Stimulated activated naive CD8-positive, alpha-beta T cell treated with anti-CD3 and anti-CD28 coated beads, Interleukin-15, amount 100 ng/mL, for 72 hours (primary cell): ENCODE measurements at regions not wholly inside any gene's neighbourhood (a gene's known extent, or its start where the extent isn't known, plus 50 kb on each side); places are given as distances from the start of the nearest gene placed in this dataset.
A peak's percentile ranks its signal among the peaks of the same experiment; 100 is the strongest.
"Not testable (repeated sequence)": the region's sequence is repeated elsewhere in the genome, so short reads cannot be mapped to it uniquely, and the experiment has no call there.

Experiments
- ATAC-seq: fragments of 150-1000 bp; cut with Tn5 transposase; 2 replicates; pipeline ENCODE4 v1.10.0; 2021; ENCODE audit warnings: mild to moderate bottlenecking, moderate library complexity
- DNase-seq, 2 donors: peaks; one replicate each; pipeline ENCODE4 v3.0.0; 2021 to 2022
- H3K27ac Mint-ChIP-seq, 2 donors: one replicate each; pipeline ENCODE4 v1.8.0; 2022; ENCODE audit warnings: mild to moderate bottlenecking in 2 of 2, mixed read lengths in 2 of 2, moderate library complexity in 2 of 2
- H3K27me3 Mint-ChIP-seq: one replicate; pipeline ENCODE4 v1.8.0; 2022; ENCODE audit warnings: mixed read lengths
- H3K4me1 Mint-ChIP-seq: one replicate; pipeline ENCODE4 v1.8.0; 2022; ENCODE audit warnings: mild to moderate bottlenecking, mixed read lengths
- H3K4me3 Mint-ChIP-seq, 2 donors: one replicate each; pipeline ENCODE4 v1.8.0; 2022; ENCODE audit warnings: mild to moderate bottlenecking in 2 of 2, mixed read lengths in 2 of 2, moderate library complexity in 1 of 2
- H3K9me3 Mint-ChIP-seq, 2 donors: one replicate each; pipeline ENCODE4 v1.8.0; 2022; ENCODE audit warnings: mixed read lengths in 2 of 2

DNA sequence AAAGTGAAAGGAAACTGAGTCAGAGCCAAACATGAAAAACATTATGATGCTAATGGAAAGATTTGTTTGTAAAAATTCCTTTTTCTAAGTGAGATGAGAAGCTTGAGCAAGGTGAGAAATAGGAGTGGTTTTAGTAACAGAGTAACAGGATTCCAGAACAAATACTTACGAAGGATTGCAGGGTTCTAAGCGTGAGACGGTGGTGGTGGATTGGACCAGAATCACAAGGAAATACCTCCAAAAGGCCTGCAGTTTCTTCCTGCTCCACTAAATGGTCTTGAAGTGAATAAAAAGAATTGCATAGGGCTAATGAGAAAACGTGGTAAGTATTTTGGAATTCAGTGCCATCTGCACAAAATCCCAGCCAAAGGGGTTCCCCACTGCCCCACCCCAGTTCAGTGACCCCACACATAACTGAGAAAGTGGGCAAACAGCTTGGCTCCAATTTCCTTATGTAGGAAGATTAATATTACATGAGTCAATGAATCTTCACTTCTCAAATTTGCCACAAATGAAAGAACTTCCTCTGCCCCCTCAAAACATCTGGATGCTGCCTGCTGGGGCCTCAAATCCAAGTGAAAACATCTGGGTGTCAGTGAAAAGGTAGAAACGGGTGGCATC is 283.8 kb upstream of the NR2F2 start:
- Mint-ChIP-seq H3K4me3 (no peak overlapping the region), H3K4me1 (no peaks in the 10 kb centered on the region), H3K27ac (no peak overlapping the region), H3K27me3 (peaks cover 58% of the 10 kb centered on the region), H3K9me3 (no peaks in the 10 kb centered on the region)
- DNase-seq (no peak), ATAC-seq (no peak)

DNA sequence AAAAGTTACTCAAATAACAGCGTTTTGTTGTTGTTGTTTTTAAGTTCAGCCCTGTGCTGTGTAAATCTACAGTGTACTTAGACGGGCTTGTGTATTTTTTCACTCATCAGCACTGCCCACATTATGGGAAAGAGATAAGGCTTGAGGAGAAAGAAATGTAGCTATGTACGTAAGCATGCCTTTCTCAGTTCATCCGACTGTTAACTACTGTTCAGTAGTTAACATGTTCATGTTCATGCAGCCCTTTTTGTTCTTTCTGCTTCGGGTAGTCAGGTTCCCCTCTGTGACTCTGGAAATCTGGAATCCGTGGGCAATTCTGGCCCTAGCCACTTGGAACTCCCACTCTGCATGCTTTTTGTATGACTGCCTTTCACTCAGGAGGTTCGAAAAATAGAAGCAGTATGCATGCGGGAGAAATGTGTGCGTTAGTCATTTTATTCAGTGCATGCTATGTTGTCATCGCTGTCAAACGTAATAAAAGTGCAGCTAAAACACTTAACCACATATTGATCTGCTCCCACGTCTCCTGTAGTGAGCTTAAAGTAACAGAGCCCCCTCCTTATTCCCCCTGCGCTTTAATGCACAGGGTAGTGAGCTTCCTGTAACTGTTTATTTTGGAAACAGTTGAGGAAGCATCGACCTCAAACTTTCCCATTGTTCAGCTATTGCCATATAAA is 283.1 kb upstream of the NR2F2 start:
- peaks cover 51% of the 10 kb centered on the region for H3K27me3 Mint-ChIP-seq
- no peak overlapping the region for H3K4me3 Mint-ChIP-seq
- H3K27ac Mint-ChIP-seq, result no peak overlapping the region
- DNase-seq (no peak), ATAC-seq (no peak)
- H3K9me3 Mint-ChIP-seq, result no peaks in the 10 kb centered on the region
- no peaks in the 10 kb centered on the region for H3K4me1 Mint-ChIP-seq

DNA sequence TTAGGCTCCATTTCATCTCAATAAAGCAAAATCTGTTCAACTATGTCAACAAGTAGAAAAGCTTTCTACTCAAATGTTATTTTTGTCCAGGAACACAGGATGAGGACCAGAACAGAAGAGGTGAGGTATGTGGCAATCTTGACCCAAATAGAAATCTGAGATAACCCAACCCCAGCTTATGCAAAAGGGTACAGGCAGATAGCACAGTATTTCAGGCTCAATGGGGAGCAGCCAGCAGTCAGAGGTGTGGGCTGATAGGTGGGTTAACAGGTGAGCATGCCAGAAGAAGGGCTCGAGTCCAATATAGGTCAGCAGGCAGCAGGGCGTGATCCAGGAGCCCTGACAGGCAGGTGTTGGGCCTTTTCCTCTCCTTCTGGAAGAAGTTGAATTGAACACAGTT is 281.2 kb upstream of the NR2F2 start:
- DNase-seq, result no peak
- no peaks in the 10 kb centered on the region for H3K4me1 Mint-ChIP-seq
- H3K27me3 Mint-ChIP-seq, result peaks cover 51% of the 10 kb centered on the region
- no peak overlapping the region for H3K27ac Mint-ChIP-seq
- H3K4me3 Mint-ChIP-seq, result no peak overlapping the region
- no peak for ATAC-seq
- H3K9me3 Mint-ChIP-seq, result no peaks in the 10 kb centered on the region

DNA sequence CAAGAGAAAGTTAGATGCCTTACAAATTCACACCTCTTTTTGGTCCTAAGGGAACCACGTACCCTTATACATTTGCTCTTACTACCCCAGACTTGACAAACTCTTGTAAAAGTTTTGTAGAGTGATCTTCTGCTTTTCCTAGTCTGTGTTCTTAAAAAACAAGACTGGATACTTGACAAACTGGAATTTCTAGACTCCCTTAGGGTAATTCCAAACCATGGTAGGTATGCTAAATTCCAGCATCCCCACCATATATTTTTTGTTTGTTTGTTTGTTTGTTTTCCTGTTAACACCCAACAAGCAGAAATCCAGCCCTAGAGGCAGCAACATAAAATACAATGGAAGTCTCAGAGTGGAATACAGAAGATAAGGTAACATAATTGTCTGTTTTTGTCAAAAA is 280.7 kb upstream of the NR2F2 start:
- H3K27ac Mint-ChIP-seq, result no peak overlapping the region
- no peaks in the 10 kb centered on the region for H3K9me3 Mint-ChIP-seq
- H3K4me1 Mint-ChIP-seq, result no peaks in the 10 kb centered on the region
- no peak for ATAC-seq
- no peak for DNase-seq
- H3K27me3 Mint-ChIP-seq, result peaks cover 53% of the 10 kb centered on the region
- no peak overlapping the region for H3K4me3 Mint-ChIP-seq

DNA sequence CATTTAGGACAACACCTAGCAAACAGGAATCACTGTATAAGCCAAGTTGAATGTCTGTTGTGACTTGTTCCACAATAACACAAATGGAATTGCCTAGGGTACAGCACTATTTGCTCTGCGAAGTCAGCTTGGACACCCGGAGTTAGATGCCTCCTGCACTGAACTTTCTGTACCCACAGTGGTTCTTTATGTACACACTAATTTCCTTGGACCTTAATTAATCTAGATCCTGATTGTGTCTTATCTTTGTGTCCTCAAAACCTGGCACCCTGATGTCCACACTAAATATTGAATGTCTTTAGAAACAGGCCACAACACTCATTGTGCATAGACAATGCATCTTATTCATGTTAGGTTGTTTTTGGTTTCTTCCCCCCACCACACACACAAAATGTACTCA is 278.9 kb upstream of the NR2F2 start:
- Mint-ChIP-seq H3K4me3 (no peak overlapping the region), H3K27me3 (peaks cover 59% of the 10 kb centered on the region), H3K9me3 (no peaks in the 10 kb centered on the region), H3K4me1 (no peaks in the 10 kb centered on the region), H3K27ac (no peak overlapping the region)
- ATAC-seq (no peak), DNase-seq (no peak)

DNA sequence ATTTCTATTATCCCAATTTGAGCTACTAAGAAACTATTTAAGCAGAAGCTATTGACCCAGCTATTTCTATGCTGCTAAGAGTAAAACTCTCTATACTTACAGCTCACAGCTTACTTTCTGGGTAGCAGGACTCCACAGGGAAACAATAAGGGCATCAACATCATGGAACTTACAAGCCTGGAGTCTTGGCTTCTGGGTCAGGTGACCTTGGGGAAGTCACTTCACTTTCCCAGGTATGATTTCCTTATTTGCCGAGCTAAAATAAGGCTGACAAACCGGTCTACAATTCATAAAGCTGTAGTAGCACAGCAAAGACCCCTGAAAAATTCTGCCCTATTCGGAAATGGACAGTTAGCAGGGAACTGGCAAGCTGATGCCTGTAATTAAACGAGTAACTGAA is 278.3 kb upstream of the NR2F2 start:
- Mint-ChIP-seq H3K27ac (no peak overlapping the region), H3K9me3 (no peaks in the 10 kb centered on the region), H3K4me1 (no peaks in the 10 kb centered on the region), H3K4me3 (no peak overlapping the region), H3K27me3 (peaks cover 58% of the 10 kb centered on the region)
- DNase-seq, result no peak
- ATAC-seq, result no peak

DNA sequence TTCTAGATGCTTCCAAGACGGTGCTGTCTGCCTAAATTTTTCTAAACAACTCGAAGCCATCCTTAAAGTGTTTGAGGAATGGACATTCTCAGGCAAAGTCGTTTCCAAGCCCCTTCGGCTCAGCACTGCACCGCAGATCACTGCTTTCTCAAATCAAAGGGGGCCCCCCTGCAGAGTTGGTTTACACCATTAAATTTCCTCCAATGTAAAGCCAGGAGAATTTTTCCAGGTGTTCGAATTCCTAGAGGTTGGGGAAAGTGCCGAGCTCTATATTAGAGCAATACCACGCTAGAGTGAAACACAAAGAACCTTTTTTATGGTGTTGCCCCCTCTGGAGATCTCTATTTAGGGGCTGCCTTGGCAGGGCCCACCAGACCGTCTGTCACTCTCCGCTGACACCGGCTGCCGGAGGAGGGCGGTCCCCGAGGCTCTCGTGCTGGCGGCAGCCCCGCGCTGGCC is 277.9 kb upstream of the NR2F2 start:
- Mint-ChIP-seq H3K4me3 (peak overlapping the region in 1 of 2 donors; percentile 21), H3K9me3 (no peaks in the 10 kb centered on the region), H3K27me3 (peaks cover 59% of the 10 kb centered on the region), H3K27ac (no peak overlapping the region), H3K4me1 (no peaks in the 10 kb centered on the region)
- no peak for ATAC-seq
- DNase-seq, result no peak

DNA sequence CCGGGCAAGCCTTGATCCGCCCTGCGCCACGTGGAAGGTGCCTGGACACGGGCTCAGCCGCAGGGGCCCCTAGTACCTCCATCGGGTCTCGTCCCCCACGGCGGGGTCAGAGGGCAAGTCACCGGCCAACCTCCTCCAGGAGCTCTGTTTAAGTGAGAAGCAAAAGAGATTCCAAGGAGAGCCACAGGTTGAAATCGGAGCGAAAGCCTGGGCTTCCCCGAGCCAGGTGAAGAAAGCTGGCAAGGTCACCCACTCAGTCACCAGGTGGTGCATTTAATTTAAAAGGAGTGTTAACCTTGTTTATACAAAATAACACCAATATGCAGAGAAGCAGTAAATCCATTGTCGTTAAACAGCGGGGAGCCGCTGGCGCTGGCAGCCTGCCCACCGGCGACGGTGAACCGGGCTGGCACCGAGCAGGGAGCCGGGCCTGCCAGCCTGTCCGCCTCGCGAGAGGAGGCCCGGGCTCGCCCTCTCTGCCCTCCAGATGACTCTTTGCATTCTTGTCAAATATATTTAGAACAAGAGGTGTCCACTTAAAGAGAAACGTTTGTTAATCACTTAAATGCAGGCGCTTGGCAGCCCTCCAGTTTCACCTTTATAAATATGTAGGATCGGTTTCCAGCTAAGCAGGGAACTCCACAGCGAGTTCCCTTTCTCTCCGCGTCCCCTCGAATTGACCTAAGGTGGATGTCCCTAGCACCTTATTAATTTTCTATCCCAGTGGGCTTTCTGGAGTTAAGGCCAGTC is 277.3 kb upstream of the NR2F2 start:
- no peaks in the 10 kb centered on the region for H3K9me3 Mint-ChIP-seq
- peak overlapping the region; percentile 29 to 44 for H3K4me3 Mint-ChIP-seq
- ATAC-seq, result no peak
- DNase-seq, result no peak
- peaks cover 64% of the 10 kb centered on the region for H3K27me3 Mint-ChIP-seq
- H3K4me1 Mint-ChIP-seq, result peaks cover 2% of the 10 kb centered on the region
- H3K27ac Mint-ChIP-seq, result no peak overlapping the region

DNA sequence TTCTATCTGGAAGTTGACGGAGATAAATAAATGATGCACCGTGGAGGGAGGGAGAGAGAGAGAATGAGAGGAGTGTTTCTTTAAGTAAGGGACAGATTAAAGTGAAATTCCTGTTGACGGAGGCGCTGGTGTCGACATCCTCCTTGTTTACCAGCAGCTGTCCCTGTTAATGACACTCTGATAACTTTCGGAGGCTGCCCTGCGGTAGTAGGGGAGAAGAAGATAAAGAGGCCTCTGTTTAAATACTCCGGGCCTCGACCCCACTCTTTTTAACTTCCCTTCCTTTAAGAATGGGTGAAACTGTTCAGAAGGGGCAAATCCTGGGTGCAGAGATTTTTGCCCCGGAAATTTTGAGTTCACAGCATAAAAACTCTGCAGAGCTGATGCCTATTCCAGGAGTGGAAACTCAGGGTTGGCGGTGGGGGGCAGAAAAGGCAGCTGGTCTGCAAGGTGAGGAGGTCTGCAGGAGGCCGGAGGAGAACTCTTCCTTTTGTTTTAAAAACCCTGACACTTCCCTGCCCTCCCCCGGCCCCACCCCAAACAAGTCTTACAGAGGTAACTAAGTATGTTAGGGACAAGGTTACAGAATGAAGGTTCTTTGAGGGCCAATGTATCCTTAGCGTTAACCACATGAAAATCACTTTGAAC is 276.6 kb upstream of the NR2F2 start:
- H3K4me1 Mint-ChIP-seq, result peaks cover 6% of the 10 kb centered on the region
- DNase-seq (no peak), ATAC-seq (no peak)
- H3K4me3 Mint-ChIP-seq, result no peak overlapping the region
- H3K27me3 Mint-ChIP-seq, result peaks cover 64% of the 10 kb centered on the region
- no peaks in the 10 kb centered on the region for H3K9me3 Mint-ChIP-seq
- H3K27ac Mint-ChIP-seq, result no peak overlapping the region

DNA sequence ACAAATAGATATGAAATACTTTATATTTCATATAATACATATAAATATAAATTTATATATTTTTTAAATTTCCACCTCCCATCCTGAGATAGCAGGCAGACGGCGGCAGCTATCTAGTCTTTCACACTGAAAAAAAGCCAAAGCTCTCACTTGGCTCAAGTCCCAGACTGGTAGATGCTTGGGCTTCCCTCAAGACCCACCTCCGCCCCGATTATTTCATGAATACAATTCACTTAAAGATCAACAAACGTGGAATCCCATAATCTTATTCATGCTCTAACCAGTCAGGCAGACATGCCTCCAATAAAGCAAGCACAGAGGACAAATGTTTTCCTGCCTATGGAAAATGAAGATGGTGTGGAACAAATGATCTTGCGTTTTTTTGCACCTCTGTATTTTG is 275.9 kb upstream of the NR2F2 start:
- Mint-ChIP-seq H3K27me3 (peaks cover 64% of the 10 kb centered on the region), H3K4me3 (no peak overlapping the region), H3K9me3 (peaks cover 0 to under 1% of the 10 kb centered on the region in 2 donors), H3K27ac (no peak overlapping the region), H3K4me1 (peaks cover 6% of the 10 kb centered on the region)
- ATAC-seq (no peak), DNase-seq (no peak)

DNA sequence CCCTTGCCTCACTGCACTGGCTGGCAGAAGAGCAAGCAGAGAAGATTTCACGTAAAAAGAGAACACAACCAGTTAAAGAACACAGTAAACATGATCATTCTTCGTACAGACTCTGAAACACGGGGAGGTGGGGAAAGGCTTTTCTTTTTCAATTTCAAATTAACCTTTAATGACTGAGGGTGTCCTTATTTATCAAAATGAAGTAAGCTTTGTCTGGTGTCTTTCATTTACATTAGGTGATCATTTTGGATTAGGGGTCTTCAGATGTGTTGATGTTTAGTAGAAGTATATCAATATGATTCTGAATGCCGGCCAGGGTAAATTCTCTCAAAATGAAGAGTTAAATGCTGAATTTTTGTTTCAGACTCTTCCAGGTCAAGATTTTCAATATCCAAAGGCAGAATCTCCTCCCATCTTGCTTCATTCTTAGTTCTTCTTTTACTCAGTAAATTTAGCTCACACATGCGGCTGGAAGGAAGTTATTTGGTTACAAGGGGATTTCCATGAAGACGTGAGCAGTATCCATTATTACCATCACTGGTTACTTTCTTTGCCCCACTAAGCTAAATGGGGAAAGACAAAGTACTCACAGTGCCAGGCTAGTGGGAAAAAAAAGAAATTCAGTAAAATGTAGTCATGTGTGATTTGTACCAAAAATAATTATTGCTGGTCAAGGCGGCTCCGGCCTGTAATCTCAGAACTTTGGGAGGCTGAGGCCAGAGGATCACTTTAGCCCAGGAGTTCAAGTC is 272.2 kb upstream of the NR2F2 start:
- H3K27ac Mint-ChIP-seq, result no peak overlapping the region
- H3K9me3 Mint-ChIP-seq, result peaks cover 0 to 14% of the 10 kb centered on the region in 2 donors
- no peak overlapping the region for H3K4me3 Mint-ChIP-seq
- H3K27me3 Mint-ChIP-seq, result peaks cover 67% of the 10 kb centered on the region
- ATAC-seq (peak; percentile 64), DNase-seq (no peak)
- peaks cover 6% of the 10 kb centered on the region for H3K4me1 Mint-ChIP-seq

DNA sequence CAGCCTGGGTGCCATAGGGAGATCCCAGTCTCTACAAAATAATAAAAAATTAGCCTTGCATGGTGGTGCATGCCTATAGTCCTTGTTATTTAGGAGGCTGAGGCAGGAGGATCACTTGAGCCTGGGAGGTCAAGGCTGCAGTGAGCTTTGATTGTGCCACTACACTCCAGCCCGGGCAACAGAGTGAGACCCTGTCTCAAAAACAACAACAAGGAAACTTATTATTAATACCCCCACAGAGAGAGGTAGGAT is 271.7 kb upstream of the NR2F2 start:
- peaks cover 62% of the 10 kb centered on the region for H3K27me3 Mint-ChIP-seq
- H3K4me1 Mint-ChIP-seq, H3K4me3 Mint-ChIP-seq, H3K27ac Mint-ChIP-seq, ATAC-seq, DNase-seq: not testable (repeated sequence)
- peaks cover 0 to 14% of the 10 kb centered on the region in 2 donors for H3K9me3 Mint-ChIP-seq

DNA sequence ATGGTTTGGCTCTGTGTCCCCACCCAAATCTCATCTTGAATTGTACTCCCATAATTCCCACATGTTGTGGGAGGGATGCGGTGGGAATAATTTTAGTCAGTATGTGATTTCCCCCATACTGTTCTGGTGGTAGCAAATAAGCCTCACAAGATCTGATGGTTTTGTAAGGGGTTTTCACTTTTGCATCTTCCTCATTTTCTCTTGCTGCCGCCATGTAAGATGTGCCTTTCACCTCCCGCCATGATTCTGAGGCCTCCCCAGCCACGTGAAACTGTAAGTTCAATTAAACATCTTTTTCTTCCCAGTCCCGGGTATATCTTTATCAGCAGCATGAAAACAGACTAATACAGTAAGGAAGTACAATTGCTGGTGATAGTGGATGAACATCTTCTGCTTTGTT is 269.9 kb upstream of the NR2F2 start:
- not testable (repeated sequence) for ATAC-seq, DNase-seq, H3K4me3 Mint-ChIP-seq, H3K4me1 Mint-ChIP-seq, H3K27ac Mint-ChIP-seq
- H3K9me3 Mint-ChIP-seq, result peaks cover 0 to 14% of the 10 kb centered on the region in 2 donors
- peaks cover 48% of the 10 kb centered on the region for H3K27me3 Mint-ChIP-seq

DNA sequence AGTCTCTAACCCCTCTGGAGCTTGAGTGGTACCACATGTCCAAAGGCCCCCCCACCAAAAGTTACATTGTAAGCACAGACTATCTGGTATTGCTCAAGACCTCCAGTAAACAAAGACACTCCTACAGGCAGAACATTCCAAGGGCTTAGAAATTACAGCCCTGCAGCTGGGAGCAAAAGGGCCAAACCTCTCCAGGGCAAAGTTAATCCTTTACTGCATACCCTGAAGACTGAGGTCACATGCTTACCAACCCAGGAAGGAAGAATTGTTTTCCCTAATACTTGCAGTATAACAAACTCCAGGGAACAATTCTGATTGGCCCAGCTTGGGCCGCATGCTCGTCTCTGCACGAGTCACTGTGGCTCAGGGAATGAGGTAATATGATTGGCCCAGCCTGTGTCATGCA is 266.1 kb upstream of the NR2F2 start:
- no peak for ATAC-seq
- H3K4me1 Mint-ChIP-seq, result no peaks in the 10 kb centered on the region
- H3K9me3 Mint-ChIP-seq, result peaks cover 0 to 14% of the 10 kb centered on the region in 2 donors
- no peak for DNase-seq
- H3K27me3 Mint-ChIP-seq, result peaks cover 18% of the 10 kb centered on the region
- no peak overlapping the region for H3K27ac Mint-ChIP-seq
- H3K4me3 Mint-ChIP-seq, result no peak overlapping the region

DNA sequence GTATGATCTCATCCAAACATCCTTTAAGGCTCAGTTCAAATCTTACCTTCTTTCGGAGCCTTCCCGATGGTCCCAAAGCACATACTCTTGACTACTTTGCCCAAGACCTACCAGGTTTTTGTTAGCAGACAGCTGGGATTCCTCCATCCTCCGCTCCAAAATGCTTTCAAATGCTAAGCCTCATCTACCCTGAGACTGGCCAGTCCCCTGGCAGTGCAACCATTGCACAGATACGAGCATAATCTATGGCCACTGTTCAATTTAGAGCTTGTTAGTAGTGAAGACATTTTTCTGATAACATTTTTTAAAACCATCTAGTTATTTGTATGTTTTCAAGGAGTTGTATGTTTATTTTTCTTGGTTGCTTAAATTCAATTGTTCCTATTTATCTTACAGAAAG is 264.4 kb upstream of the NR2F2 start:
- H3K4me3 Mint-ChIP-seq, result no peak overlapping the region
- peaks cover 9% of the 10 kb centered on the region for H3K27me3 Mint-ChIP-seq
- no peaks in the 10 kb centered on the region for H3K4me1 Mint-ChIP-seq
- H3K27ac Mint-ChIP-seq, result no peak overlapping the region
- no peak for ATAC-seq
- H3K9me3 Mint-ChIP-seq, result no peaks in the 10 kb centered on the region
- DNase-seq, result no peak
